ENCODE measurements at regions not wholly inside any gene's neighbourhood (a gene's known extent, or its start where the extent isn't known, plus 50 kb on each side); places are given as distances from the start of the nearest gene placed in this dataset.
"Not testable (repeated sequence)": the region's sequence is repeated elsewhere in the genome, so short reads cannot be mapped to it uniquely, and the experiment has no call there.

DNA sequence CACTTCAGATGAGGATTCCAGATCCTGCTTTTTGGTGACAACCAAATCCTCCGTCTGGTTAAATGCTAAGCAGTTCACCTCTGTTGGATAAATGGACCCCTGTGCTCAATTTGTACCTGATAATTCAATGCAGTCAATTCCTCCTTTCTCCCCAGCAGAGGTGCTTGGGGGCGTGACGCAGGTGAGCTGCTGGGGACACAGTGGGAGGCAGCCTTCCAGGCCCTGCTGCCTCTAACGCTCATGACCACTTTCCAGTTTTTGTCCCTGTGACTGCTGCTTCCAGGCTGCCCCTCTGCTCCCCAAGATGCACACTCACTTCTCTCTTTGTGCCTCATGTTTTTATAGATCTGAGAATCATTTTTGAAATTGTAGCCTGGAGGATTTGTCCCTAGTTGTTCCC lies 78.5 kb downstream of the TTLL2 start:
- POLR2A ChIA-PET = no interaction called here
- CTCF ChIA-PET = no interaction called here
- no peak for DNase-seq (ENCODE audit: extremely low spot score)
- TF ChIP-seq FOXA1 (IDR thresholded peaks at IDR 0.05) (no peak), TARDBP (IDR thresholded peaks at IDR 0.05) (no peak), FOXK2 (IDR thresholded peaks at IDR 0.05) (no peak), SP1 (IDR thresholded peaks at IDR 0.05) (no peak), HDGF (IDR thresholded peaks at IDR 0.05; ENCODE audit: borderline replicate concordance) (no peak), NFRKB (IDR thresholded peaks at IDR 0.05) (no peak), FOXM1 (IDR thresholded peaks at IDR 0.05; ENCODE audit: borderline replicate concordance) (no peak), ZNF384 (IDR thresholded peaks at IDR 0.05) (no peak), L3MBTL2 (conservative IDR thresholded peaks at IDR 0.05) (no peak), BHLHE40 (IDR thresholded peaks at IDR 0.05; ENCODE audit: borderline replicate concordance) (no peak), CTBP1 (IDR thresholded peaks at IDR 0.05; ENCODE audit: borderline replicate concordance) (no peak)

- ChIA-PET CTCF (no interaction called here), POLR2A (no interaction called here)
- no peak for TF ChIP-seq TARDBP (IDR thresholded peaks at IDR 0.05)
- TF ChIP-seq SUZ12 (IDR thresholded peaks at IDR 0.05) = no peak
- TF ChIP-seq L3MBTL2 (conservative IDR thresholded peaks at IDR 0.05) = no peak
- TF ChIP-seq NFRKB (IDR thresholded peaks at IDR 0.05) = no peak
- no peak for TF ChIP-seq HDGF (IDR thresholded peaks at IDR 0.05; ENCODE audit: borderline replicate concordance)
- TF ChIP-seq LEF1 (IDR thresholded peaks at IDR 0.05; ENCODE audit: borderline replicate concordance) = no peak
- TF ChIP-seq FOXM1 (IDR thresholded peaks at IDR 0.05; ENCODE audit: borderline replicate concordance) = no peak
- no peak for TF ChIP-seq SP1 (IDR thresholded peaks at IDR 0.05)
- TF ChIP-seq PKNOX1 (IDR thresholded peaks at IDR 0.05) = no peak
- TF ChIP-seq FOXA1 (IDR thresholded peaks at IDR 0.05) = no peak
- no peak for TF ChIP-seq BHLHE40 (IDR thresholded peaks at IDR 0.05; ENCODE audit: borderline replicate concordance)
- TF ChIP-seq CTBP1 (IDR thresholded peaks at IDR 0.05; ENCODE audit: borderline replicate concordance) = no peak
- TF ChIP-seq ARNT (IDR thresholded peaks at IDR 0.05) = no peak
- no peak for TF ChIP-seq ZNF384 (IDR thresholded peaks at IDR 0.05)
- TF ChIP-seq FOXK2 (IDR thresholded peaks at IDR 0.05) = no peak
- TF ChIP-seq ELF4 (IDR thresholded peaks at IDR 0.05) = no peak
- no peak for DNase-seq (ENCODE audit: extremely low spot score)
These were observed 79.6 kb downstream of the TTLL2 start for GRCh38 chr6:167404385-167405049.

DNA sequence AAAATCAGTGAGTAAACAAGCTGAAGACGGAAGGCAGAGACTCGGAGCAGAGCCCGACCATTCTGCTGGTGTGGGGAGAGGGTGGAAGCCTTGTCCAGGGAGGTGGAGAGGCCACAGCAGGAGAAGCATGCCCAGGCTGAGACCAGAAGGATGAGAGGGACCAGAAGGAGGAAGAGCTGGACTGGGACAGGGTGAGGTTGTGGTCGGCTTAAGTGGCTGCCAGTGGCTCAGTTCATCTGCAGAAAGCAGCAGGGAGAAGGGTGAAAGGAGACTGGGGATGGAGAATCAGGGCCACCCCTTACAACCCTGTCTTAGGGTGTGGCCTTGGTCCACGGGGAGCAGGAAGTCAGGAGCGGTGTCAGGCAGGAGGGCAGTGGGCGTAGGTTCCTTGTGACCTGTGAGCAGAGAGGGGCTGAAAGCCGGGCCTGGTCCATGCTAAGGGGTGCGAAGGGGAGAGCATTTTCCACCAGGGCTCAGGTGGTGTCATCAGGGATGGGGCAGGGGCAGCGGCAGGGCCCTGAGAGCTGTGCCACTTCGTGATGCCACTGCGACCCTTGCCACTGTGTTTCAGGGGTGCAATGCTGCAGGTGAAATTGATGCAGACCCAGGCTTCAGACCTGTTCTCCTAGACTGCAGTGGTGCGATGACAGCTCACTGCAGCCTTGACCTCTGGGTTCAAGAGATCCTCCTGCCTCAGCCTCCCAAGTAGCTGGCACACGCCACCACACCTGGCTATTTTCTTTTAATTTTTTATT lies 81.1 kb downstream of the TTLL2 start:
- CTCF ChIA-PET = no interaction called here
- TF ChIP-seq BHLHE40 (IDR thresholded peaks at IDR 0.05; ENCODE audit: borderline replicate concordance) (no peak), FOXA1 (IDR thresholded peaks at IDR 0.05) (no peak), FOXK2 (IDR thresholded peaks at IDR 0.05) (no peak), ZNF384 (IDR thresholded peaks at IDR 0.05) (no peak), FOXM1 (IDR thresholded peaks at IDR 0.05; ENCODE audit: borderline replicate concordance) (no peak), PKNOX1 (IDR thresholded peaks at IDR 0.05) (no peak), HDGF (IDR thresholded peaks at IDR 0.05; ENCODE audit: borderline replicate concordance) (no peak), NFRKB (IDR thresholded peaks at IDR 0.05) (no peak), L3MBTL2 (conservative IDR thresholded peaks at IDR 0.05) (no peak)
- no peak for DNase-seq (ENCODE audit: extremely low spot score)
- POLR2A ChIA-PET = no interaction called here

DNA sequence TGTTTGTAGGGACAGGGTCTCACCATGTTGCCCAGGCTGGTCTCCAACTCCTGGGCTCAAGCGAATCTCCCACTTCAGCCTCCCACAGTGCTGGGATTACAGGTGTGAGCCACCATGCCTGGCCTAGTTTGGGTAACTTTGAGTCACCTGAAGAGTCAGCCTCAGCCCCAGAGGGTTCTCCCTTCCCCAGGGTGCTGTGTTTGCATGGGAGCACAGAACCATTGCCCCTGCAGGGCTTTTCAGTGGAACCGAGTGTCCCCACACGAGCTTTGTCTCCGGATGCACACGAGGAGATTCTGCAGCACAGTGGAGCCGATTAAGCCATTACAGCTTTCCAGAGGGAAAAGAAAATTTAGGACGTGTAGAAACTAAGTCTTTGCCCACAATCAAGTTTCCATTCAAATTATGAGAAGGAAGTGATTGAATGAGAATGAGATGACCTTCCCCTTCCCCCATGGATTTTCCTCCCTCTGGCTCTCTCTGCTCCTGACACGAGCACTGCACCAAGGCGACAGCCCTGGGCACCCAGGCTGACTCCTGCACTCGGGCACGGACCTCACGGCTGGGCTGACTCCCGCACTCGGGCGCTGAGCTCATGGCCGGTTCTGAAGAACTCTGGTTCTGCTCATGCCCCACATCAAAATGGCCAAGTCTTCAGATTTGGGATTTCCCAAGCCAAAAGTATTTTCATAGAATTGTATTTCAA lies 81.8 kb downstream of the TTLL2 start:
- DNase-seq (ENCODE audit: extremely low spot score); POLR2A ChIA-PET; CTCF ChIA-PET: not testable (repeated sequence)

DNA sequence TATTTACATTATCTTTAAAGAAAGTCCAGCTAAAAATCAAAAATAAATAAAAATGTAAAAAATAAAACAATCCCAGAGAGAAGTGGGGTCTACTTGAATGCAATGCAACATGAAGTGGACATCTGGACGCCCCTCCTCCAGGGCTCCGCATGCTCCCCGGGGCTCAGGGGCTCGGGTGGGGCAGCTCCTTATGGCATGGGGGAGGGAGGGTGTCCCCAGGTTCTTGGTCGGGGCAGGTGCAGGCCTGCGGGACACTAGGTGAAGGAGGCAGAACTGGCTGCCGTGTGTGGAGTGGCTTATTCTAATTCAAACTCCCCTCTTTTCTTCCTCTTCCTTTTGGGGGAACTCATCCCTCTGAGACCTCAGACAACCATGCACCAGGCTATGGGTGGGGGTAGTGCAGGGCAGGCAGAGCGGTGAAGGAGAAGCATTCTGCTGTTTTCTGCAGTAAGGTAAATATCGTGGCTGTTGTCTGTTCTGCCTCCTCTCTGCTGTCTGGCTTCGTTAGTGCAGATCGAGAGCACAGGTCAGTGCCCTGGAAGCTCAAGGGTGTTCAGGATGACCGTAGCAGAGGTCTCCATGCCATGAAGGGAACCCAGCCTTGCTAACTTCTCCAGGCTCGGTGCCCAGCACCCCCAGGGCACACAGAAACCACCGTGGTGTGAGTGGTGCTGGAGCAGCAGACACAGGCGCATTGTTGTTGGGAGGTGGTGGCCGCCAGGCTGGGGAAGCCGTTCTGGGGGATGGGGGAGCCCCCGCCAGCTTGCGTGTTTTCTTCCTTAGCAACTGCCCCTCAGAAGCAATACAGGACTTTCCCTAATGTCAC lies 82.6 kb downstream of the TTLL2 start:
- CTCF ChIA-PET = no interaction called here
- TF ChIP-seq NFRKB (IDR thresholded peaks at IDR 0.05) (no peak), FOXA1 (IDR thresholded peaks at IDR 0.05) (no peak), CTBP1 (IDR thresholded peaks at IDR 0.05; ENCODE audit: borderline replicate concordance) (no peak), L3MBTL2 (conservative IDR thresholded peaks at IDR 0.05) (no peak), SP1 (IDR thresholded peaks at IDR 0.05) (no peak), SUZ12 (IDR thresholded peaks at IDR 0.05) (no peak), FOXM1 (IDR thresholded peaks at IDR 0.05; ENCODE audit: borderline replicate concordance) (no peak), ZNF384 (IDR thresholded peaks at IDR 0.05) (no peak), PKNOX1 (IDR thresholded peaks at IDR 0.05) (no peak), TARDBP (IDR thresholded peaks at IDR 0.05) (no peak)
- DNase-seq (ENCODE audit: extremely low spot score) = no peak
- POLR2A ChIA-PET = no interaction called here

Data from HEK293T (cell line).